Posterior vena cava (tissue), 2 donors: ENCODE measurements at regions not wholly inside any gene's neighbourhood (a gene's known extent, or its start where the extent isn't known, plus 50 kb on each side); places are given as distances from the start of the nearest gene placed in this dataset.

Experiments
- DNase-seq: peaks from one replicate; pipeline ENCODE4 v3.0.0-alpha.2; 2020; ENCODE audit warnings: low spot score
- intact Hi-C, 2 donors: fragments of 100-400 bp; cut with DNase I; formaldehyde crosslinking; loops; one replicate each; pipeline versions ENCODE4 v1.14.1 to v1.14.2; 2022 to 2023
- donor health status: DM: yes; HTN: yes; CAD: no.
- donor health status: DM: yes; HTN: yes; CAD: no.

DNA sequence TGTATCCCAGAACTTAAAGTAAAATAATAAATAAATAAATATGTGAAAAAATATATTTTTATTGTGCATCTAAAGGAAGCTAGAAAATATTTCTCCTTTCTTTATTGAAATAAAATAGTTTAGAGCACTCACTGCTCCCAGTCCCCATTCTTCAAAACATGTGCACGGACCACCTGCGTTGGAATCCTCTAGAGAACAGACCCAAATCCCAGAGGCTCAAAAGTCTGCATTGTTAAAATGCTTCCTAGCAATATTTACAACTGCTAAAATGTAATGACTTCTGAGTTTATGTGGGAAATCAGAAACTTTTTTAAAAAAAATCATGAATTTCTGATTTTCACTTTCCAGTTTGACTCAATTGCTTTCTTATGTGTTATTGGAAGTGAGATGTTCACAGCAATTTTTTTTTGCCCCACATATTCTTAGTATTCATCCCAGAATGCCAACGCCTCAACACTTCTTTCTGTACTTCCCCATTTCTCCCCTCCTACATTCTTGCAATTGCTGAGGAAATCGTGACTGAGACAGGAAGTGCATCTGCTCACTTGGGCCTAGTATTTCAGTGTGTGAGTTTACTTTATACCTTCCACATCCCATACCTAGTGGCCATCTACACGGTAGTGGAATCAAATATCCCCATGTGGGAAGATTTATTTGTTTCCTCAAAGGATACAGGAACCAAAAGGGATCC lies 116.0 kb upstream of the FLRT2 start:
- intact Hi-C loops = no loop called here
- DNase-seq = no peak

DNA sequence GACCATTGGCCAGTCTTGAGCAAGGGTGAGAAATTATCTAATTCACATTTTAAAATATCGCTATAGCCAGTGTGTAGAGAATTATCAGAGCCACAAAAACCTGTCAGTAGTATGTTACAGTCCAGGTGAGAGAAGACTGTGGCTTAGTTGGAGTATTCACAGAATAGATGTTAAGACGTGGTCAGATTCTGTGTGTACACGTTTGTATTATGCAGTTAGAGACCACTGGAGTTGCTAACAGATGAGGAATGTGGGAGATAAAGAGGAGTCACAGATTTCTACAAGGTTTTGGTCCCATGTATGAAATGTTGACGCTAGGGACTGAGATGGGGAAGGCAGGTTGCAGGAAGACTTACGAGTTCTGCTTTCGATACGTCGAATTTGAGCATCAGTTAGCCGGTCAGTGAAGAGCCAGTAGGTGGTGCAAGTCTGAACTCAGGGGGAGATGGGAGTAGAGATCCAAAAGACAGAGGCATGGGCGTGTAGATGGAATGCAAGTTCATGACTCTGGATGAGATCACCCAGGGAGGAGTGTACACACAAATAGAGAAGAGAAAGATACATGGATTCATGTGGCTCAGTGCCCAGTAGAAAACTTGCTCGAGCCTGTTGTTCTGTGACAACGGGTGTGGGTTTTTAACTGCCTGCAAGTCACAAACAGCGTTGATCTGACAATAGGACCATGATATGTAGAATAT lies 114.8 kb upstream of the FLRT2 start:
- peak; percentile 70 for DNase-seq

DNA sequence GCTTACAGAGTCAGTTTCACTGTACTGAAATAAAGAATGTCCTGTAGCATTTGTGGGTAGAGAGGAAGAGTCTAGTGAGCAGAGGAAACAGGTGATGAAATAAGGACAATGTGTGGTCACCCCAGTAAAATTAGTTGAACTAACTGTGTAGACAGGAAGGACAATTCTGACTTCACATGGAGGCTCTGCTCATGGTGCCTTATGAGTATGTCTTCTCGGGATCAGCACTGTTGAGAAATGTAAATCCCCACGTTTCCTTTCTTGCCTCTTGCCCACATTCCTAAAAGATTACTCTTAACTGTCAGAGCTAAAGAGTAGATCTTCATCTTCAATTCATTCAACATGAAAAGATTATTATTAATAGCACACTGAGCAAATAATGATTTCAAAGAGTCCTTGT lies 113.2 kb upstream of the FLRT2 start:
- no peak for DNase-seq
- intact Hi-C loops = no loop called here

More for the DNA sequence above, 114.8 kb upstream of the FLRT2 start:
- intact Hi-C loops = no loop called here

DNA sequence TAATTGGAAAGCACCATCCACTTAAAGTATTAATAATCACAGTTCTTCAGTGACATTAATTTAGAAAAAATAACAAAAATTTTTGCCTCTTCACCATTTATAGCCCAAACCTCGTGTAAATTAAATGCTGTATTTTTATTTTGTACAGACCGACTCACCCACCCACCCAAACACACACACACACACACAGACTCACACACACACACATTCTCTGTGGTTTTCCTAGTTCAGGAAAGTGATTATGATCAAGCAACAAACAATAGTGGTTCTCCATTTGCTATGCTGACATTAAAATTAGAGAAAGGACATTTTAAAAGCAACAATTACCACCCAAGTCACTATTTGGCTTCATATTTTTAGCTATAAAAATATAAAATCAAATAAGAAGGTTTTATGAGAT lies 112.5 kb upstream of the FLRT2 start:
- intact Hi-C loops = no loop called here
- DNase-seq = no peak

DNA sequence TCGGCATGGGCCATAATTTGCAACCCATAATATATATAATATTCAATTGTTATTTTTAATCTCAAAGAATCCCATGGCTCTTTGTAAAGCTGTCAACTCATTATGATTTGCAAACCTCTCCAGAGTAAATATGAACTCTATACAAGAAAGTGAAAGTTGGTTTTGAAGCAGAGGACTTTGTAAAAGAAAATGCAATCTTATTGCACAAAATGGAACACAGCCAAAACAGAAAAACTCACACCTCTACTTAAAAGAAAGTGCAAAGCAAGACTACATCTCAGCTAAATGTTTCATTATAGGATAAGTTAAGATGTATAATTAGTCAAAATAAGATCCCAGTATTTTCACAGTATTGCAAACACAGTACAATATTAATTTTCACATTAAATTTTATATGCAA lies 111.2 kb upstream of the FLRT2 start:
- intact Hi-C loops = no loop called here
- DNase-seq = no peak

DNA sequence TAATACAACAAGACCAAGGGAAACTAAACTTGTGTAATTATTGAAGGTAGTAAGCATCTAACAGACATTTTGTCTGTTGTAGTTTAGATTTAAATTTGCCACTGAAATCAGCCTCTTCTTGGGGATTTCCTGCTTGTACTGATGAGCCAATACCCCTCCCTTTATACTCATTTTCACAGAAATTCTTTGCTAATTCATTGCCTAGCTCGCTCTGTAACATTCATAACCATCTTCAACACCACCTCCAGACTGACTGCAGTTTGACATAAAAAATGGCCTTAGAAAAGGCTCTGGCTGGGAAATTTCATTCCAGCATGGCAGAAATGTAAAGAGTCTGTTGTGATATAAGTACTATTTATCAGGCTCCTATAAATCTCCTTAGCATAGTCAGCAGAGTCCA lies 109.7 kb upstream of the FLRT2 start:
- intact Hi-C loops = no loop called here
- no peak for DNase-seq

DNA sequence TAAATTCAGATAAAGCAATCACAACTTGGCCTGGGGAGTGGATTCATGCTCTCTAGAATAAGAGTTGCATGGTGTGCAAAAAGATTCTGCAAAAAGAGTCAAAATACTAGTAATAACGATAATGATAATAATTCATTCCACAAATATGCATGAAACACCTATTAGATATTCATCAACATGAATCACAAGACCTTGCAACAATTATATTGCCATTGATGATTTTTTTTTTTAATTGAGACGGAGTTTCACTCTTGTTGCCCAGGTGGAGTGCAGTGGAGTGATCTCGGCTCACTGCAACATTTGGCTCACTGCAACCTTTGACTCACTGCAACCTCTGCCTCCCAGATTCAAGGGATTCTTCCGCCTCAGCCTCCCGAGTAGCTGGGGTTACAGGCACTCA lies 109.2 kb upstream of the FLRT2 start:
- DNase-seq = no peak
- intact Hi-C loops = no loop called here

DNA sequence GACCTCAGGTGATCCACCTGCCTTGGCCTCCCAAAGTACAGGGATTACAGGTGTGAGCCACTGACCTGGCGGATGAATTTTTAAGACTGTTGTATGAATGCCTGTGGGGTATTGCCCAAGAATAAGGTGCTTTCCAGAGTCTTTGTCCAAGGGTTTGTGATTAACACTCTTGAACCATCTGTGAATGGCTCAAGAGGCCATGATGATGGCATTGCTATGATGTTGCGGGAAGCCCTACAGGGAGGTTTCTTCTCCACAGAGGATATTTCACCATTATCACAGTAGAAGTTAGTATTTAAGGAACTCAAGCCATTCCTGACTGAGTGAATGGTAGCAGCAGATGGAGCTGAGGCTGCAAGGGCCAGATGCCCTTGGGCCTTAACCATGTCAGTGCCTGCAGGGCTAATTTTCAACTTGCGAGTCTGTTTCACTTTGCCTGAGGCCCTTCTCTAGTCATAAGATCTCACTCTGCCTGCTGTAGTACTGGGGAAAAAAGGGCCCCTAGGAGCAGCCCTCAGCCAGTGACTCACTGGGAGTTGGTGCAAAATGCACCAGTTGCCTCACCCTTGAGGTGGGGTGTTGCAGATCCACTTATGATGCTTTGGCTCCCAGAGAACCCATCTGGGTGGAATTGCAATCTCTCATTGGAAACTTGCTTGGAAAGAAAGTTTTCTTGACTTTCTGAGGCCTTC lies 108.6 kb upstream of the FLRT2 start:
- intact Hi-C loops = no loop called here
- no peak for DNase-seq

DNA sequence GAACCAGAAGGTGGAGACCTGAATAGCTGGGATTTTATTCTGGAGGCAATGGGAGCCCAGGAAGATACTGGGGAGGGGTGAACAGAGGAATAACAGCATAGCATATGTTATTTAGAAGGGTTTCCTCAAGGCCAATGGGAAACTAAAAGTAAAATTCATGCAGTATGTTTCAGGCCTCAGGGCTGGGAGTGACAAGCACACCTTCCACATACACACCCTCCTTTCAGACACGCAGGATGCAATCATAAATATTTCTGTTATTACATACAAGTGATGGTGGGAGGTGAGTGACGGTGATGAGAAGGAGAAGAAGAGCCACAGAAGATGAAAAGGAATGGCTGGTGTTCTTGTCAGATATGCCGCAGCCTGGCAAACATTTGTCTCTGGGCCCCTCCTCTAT lies 106.1 kb upstream of the FLRT2 start:
- intact Hi-C loops = no loop called here
- no peak for DNase-seq

DNA sequence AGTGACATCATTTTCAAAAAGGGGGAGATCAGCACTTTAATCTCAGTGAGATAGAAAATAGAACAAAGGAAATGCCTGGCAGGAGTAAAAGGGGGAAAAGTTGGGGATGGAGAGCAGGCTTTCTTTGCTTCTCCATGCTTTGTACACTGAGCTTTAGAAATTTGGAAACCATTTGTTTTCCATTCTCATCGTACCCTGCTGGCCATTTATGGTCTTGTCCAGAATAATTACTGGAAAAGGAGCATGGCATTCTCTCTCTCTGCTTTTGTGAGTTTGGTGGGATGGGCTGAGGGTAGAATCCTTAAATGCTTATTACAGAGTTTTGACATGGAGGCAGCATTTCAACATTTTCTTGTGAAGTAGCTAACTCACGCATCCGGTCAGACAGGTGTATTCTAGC lies 104.4 kb upstream of the FLRT2 start:
- DNase-seq = no peak
- intact Hi-C loops = no loop called here

DNA sequence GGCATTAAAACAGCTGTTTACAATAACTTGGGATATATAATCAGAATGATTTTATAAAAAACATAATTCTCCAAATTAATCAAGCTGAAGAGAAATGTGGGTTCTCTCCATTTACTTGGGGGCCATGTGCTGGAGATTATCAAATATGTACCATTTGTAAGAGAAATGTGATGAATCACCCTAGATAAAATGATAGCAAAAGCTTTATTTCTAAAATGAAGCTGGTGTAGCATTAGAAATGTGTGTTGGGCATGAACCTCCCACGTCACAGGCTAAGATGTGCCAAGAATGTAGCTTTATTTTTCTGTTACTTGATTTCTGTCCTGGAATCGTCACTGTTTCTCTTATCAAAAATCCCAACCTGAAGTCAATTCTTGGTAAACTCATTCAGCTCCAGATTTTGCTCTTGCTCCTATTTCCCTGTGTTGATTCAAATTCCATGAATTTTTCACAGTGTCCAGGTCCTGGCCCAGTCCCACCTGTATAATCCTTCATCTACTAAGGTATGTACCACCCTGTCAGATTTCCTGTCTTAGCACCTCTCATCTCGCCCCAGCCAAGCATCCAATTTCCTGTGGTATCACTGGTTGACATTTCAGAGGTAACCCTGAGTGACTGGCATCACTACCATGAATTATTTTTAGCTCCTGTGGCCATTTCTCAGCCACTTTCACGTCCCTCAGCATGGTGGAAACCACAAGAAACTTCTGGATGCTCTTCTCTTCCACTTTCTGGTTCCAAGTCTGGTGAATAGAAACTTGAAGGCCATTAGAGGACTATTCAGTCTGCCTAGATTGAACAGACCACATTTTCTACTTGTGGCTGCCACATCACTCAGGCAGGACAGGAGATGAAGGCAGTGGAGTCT lies 103.6 kb upstream of the FLRT2 start:
- intact Hi-C loops = no loop called here
- DNase-seq = no peak

DNA sequence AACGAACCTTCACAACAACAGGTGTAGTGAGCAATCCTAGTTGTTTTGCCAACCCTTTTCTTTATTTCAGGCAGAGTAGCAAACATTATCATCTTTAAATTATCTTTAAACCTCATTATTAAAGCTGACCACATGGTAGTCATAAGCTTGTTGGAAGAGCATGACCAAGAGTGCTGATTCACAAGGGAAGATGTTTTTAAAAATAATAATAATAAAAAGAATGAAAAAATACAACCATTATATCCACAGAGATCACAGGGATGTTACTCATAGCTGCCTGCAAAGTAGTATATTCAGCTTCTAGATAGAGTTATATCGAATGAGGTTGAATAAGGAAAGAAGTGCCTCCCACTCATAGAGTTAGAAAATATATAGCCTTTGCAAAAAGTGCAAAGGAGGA lies 101.0 kb upstream of the FLRT2 start:
- DNase-seq = no peak
- intact Hi-C loops = no loop called here

DNA sequence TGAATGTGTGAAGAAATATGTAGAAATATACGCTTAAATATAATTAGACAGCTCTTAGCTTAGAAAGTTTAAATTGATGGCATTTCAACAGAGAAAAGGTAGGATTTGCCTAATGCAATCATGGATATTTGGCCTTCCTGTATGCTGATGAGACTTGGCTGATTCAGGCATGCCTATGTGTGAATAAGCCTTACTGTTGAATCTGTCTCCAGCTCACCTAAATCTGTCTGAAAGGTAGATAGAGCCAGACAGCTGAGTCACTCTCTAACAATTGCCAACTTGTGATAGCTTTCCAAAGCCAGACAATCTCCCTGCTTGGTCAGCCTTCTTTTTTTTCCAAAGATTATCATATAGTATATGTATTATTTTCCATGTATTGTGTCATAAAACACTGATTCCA lies 92.8 kb upstream of the FLRT2 start:
- DNase-seq = no peak
- intact Hi-C loops = no loop called here

DNA sequence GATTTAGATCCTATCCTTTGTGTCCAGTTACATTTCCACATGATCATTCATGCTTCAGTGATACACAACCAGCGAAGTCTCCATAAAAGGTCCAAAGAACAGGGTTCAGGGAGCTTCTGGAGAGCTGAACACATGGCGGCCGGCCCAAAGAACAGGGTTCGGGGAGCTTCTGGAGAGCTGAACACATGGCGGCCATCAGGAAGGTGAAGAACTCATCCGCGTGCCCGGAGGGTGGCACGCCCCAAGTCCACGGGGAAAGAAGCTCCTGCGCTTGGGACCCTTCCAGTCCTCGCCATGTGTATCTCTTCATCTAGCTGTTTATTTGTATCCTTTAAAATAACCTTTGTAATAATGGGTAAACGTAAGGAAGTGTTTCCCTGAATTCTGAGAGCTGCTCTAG lies 91.9 kb upstream of the FLRT2 start:
- DNase-seq = peak; percentile 68
- intact Hi-C loops = no loop called here

DNA sequence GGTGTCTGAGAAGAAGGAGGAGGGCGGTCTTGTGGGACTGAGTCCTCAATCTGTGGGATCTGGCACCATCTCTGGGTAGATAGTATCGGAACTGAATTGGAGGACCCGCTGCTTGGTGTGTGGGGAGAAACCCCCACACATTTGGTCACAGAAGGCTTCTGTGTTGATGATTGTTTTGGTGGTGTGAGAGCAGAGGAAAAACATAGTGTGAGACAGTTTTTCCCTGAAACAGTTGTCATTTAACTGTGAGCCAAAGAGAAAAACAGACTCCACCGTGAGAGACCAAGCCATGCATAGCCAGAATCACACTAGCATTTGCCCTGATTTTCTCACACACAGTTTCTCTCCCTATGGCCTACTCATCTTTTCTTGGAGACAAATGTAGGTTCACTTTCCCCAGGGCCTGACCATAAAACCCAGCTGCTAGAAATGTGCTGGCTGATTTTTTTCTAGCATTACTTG lies 91.4 kb upstream of the FLRT2 start:
- intact Hi-C loops = no loop called here
- DNase-seq = no peak

DNA sequence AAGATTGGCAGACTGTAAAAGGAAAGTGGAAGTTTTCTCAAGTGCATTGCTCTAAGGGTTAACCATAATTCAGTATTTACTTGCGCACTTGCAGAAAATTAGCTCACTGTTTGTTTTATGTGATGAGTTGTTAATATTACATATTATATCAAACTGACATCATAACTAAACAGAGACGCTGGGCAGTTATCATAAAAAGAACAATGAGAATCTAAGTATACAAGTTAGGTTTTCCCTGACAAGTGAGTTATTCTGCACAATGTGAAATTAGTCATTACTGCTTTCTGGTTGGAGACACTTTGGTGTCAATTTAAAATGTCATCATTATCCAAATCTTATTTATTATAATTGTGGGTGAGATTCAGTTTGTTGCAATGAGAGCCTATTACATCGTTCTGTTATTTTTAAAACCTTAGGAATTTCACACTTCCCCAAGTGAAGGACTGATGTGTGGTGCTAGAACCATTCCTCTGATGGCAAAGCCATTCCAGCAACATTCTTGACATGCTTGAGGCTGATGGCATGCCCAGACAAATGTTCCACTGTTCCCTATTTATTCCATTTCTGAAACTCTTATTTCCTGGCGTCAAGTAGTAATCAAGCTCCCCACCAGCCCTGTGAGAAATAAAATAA lies 90.1 kb upstream of the FLRT2 start:
- intact Hi-C loops = no loop called here
- no peak for DNase-seq

DNA sequence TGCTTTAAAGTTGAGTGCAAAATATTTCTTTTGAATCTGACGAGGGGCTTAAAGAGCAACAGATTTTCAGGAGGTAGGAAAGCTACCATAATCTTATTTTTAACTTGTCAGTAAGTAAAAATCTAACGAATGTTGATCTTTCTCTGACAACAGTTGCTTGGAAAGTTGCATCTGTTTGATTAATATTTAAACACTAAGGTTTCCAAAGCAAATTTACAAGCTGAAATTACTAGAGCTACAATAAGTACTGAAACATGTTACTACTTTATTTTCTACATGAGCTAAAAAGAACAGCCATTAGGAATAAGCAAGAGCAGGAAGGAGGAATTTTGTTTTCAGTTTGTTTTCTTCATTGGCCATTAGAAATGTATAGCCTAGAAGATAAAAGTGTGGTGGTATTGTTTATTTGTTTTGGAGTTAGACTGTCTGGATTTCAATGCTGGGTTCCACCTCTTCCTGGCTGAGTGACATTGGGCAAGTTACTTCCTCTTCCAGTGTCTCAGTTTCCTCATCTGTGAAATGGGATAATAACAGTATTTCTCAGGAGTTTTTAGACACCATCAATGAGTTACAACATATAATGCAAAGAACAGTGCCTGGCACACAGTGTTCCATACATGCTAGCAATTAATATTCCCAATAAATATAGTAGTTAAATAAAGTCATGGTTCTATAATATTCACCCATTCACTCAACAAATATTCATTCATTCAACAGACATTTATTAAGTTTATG lies 87.9 kb upstream of the FLRT2 start:
- no peak for DNase-seq
- intact Hi-C loops = no loop called here

DNA sequence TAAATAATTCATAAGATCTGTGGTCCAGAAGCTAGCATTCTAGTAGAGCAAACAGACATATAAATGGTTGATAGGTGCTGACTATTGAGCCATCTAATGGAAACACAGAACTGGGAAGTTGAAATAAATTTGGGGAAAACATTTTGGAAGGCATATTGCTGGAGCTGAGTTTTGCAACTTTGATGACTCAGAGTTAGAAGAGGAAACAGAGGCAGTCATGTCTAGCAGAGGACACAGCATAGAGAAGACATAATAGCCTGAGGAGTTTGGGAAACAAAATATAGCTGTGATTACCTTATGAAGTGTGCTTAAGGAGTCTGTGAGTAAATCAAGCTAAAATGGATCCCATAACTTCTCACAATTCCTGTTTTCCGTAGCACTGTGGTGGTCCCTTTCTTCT lies 86.9 kb upstream of the FLRT2 start:
- no peak for DNase-seq
- intact Hi-C loops = no loop called here

DNA sequence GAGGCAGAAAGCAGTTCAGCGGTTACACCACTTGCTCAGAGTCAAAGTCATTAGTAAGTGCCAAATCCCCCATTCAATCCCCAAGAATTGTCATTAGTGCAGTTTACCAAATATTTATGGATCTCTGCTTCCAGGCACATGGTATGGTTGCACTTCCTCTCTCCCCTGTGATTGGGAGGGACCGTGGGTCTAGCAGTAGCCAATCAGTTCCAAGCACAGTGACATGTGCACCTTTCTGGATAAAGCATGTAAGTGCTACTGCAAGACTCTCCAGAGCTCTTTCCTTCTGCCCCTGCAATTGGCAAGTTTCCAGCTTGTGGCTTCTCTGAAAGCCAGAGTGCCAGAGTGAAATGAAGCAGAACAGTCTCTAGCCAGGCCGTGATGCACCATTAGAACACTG lies 85.3 kb upstream of the FLRT2 start:
- intact Hi-C loops = no loop called here
- DNase-seq = no peak
